GM10248 (cell line): ENCODE measurements at regions not wholly inside any gene's neighbourhood (a gene's known extent, or its start where the extent isn't known, plus 50 kb on each side); places are given as distances from the start of the nearest gene placed in this dataset.

Experiments used
- CTCF ChIA-PET: fragments of 300-600 bp; sonication (Branson Sonifier 250); formaldehyde crosslinking; extraction: SDS; loops from one replicate; lab custom pipeline; 2021; ENCODE audit warnings: antibody characterized with exemption; lab: Yijun Ruan, JAX
- POLR2A ChIA-PET: fragments of 350-650 bp; sonication (Branson Sonifier 250); formaldehyde crosslinking; extraction: SDS; loops from one replicate; lab custom pipeline; 2020; ENCODE audit warnings: antibody characterized with exemption; lab: Yijun Ruan, JAX
- DNase-seq: peaks from one replicate; pipeline ENCODE4 v3.0.0; 2012; ENCODE audit errors: extremely low spot score
- TF ChIP-seq, protein P1 (sequence below): IDR thresholded peaks from 2 replicates; pipeline ENCODE4 v1.5.1; 2012; ENCODE audit warnings: mild to moderate bottlenecking, low read depth; ENCODE audit errors: extremely low read depth, missing control alignments, control extremely low read depth

DNA sequence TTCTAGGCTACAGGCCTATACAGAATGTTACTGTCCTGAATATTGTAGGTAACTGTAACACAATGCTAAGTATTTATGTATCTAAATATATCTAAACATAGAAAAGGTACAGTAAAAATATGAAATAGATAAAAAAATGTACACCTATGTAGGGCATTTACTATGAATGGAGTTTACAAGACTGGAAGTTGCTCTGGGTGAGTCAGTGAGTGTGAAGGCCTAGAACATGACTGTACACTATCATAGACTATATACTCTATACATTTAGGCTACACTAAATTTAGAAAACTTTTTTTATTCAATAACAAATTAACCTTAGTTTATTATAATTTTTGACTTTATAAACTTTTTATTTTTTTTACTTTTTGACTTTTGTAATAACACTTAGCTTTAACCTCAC lies 136.9 kb downstream of the DUSP10 start:
- ChIA-PET CTCF (interaction anchor here (0.9 kb wide), 1 partner anchor 10 kb away, joined by 3 read pairs; no protein-coding TSS in a partner anchor), POLR2A (no interaction called here)
- TF ChIP-seq, protein P1, sequence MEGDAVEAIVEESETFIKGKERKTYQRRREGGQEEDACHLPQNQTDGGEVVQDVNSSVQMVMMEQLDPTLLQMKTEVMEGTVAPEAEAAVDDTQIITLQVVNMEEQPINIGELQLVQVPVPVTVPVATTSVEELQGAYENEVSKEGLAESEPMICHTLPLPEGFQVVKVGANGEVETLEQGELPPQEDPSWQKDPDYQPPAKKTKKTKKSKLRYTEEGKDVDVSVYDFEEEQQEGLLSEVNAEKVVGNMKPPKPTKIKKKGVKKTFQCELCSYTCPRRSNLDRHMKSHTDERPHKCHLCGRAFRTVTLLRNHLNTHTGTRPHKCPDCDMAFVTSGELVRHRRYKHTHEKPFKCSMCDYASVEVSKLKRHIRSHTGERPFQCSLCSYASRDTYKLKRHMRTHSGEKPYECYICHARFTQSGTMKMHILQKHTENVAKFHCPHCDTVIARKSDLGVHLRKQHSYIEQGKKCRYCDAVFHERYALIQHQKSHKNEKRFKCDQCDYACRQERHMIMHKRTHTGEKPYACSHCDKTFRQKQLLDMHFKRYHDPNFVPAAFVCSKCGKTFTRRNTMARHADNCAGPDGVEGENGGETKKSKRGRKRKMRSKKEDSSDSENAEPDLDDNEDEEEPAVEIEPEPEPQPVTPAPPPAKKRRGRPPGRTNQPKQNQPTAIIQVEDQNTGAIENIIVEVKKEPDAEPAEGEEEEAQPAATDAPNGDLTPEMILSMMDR: no peak
- DNase-seq: no peak

DNA sequence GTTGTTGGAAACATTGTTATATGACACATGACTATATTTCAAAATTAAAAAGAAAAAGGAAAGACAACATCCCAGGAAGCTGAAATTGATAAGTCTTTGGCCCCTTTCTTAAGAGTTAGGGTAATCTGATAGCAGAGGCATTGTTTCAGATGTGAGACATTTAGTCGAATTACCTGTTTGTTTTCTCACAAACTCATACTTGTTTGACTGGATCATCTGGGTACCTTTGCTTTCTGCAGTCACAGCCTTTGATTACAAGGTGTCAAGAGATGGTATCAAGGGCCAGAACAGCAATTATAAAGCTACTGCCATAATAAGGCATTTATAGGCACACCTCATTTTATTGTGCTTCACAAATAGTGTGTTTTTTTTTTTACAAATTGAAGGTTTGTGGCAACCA lies 136.3 kb downstream of the DUSP10 start:
- ChIA-PET CTCF (interaction anchor here (0.9 to 1.7 kb wide), 4 partner anchors 9 to 1518 kb away, joined by 3 to 7 read pairs (median 3); no protein-coding TSS in a partner anchor), POLR2A (no interaction called here)
- TF ChIP-seq, protein P1: no peak
- no peak for DNase-seq

DNA sequence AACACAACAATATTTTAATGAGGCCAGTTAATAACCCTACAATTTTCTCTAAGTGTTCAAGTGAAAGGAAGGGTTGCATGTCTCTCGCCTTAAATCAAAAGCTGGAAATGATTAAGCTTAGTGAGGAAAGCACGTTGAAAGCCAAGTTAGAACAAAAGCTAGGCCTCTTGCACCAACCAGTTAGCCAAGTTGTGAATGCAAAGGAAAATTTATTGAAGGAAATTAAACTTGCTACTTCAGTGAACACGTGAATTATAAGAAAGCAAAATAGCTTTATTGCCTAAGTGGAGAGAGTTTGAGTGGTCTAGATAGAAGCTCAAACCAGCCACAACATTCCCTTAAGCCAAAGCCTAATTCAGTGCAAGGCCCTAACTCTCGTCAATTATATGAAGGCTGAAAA lies 135.6 kb downstream of the DUSP10 start:
- no peak for DNase-seq
- POLR2A ChIA-PET: no interaction called here
- CTCF ChIA-PET: interaction anchor here (0.8 to 1.7 kb wide), 5 partner anchors 10 to 1518 kb away, joined by 3 to 7 read pairs (median 3); no protein-coding TSS in a partner anchor
- TF ChIP-seq, protein P1: no peak

DNA sequence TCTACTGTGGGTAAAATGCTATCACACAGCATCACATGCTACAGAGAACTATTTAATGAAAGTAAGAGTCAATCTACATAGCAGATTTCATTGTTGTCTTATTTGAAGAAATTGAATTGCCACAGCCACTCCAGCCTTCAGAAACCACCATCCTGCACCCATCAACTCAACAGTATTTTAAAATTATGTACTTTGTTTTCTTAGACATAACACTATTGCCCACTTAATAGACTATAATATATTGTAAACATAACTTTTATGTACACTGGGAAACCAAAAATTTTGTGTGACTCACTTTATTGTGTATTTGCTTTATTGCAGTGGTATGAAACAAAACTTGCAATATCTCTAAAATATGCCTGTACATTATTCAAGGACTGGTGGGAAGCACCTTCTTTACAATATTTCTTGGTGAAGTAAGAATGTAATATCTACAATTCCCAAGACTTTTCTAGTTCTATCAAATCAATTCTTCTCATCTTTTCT lies 133.0 kb downstream of the DUSP10 start:
- no peak for DNase-seq
- POLR2A ChIA-PET: no interaction called here
- TF ChIP-seq, protein P1: no peak
- CTCF ChIA-PET: interaction anchor here (1.0 kb wide), 1 partner anchor 12 kb away, joined by 3 read pairs; no protein-coding TSS in a partner anchor

DNA sequence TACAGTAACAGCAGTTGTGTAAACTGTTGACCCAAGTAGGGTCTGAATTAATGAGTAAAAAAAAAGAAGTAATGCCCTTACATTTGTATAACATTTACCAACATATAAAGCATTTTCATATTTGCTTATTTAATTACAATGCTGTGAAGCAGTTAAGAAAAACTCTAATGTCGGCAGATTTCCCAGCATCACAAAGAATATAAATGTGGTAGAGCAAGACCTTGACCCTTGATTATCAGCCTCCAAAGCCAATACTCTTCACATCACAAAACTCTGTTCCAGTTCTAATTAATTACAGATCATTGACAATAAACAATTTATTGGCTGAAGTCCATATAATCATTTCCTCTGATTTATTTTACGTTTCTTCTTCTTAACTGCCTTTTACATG lies 130.2 kb downstream of the DUSP10 start:
- DNase-seq: no peak
- TF ChIP-seq, protein P1: no peak
- ChIA-PET POLR2A (no interaction called here), CTCF (interaction anchor here (1.1 kb wide), 1 partner anchor 9 kb away, joined by 4 read pairs; no protein-coding TSS in a partner anchor)

DNA sequence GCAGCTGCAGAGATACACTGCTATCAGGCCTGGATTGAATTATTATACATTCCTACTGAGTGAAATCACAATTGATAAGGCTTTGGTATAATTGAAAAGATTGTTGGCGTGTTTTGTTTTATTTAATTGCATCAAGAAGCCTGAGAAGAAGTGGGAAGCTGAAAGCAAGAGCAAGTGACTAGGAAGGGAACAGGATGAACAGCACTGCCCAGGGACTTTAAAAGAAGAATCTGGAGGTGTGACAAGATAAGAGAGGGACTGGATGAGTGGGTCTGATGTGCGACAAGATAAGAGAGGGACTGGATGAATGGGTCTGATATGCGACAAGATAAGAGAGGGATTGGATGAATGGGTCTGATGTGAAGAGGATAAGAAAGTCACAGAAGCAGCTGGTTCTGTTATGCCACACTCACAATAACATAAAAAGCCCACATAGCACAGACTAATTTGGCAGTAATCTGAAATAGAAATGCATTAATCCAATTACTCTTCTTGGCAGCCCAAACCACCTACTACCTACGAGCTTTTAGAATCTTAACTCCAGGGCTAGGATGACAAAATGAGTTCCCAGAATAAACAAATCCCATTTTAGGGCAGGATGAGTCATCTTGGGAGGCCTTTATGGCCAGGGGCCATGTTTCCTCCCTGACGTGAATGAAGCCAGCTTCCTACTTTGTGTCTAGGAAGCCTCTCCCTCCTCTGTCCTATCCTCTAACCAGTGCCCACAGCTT lies 129.7 kb downstream of the DUSP10 start:
- ChIA-PET CTCF (interaction anchor here (0.9 kb wide), 1 partner anchor 13 kb away, joined by 3 read pairs; no protein-coding TSS in a partner anchor), POLR2A (no interaction called here)
- DNase-seq: no peak
- TF ChIP-seq, protein P1: no peak
